MCF 10A (cell line): ENCODE measurements at regions not wholly inside any gene's neighbourhood (a gene's known extent, or its start where the extent isn't known, plus 50 kb on each side); places are given as distances from the start of the nearest gene placed in this dataset.

Experiments
- BruUV-seq: library from RNA; stranded (reverse); fragments of 400-500 nt; replicated peaks from 2 replicates; lab custom pipeline; 2021; lab: Mats Ljungman, UMichigan
- CTCF ChIA-PET: fragments of 300-600 bp; sonication (Branson Sonifier 250); formaldehyde crosslinking; extraction: SDS; loops from one replicate; lab custom pipeline; 2021; ENCODE audit warnings: antibody characterized with exemption, inconsistent platforms; lab: Yijun Ruan, JAX
- POLR2A ChIA-PET: fragments of 300-600, 350-650 bp; sonication (Branson Sonifier 250); formaldehyde crosslinking; extraction: SDS; loops from one replicate; lab custom pipeline; 2020; ENCODE audit warnings: antibody characterized with exemption, inconsistent platforms; lab: Yijun Ruan, JAX
- DNase-seq: peaks from one replicate; pipeline ENCODE4 v3.0.0-alpha.2; 2018; ENCODE audit not compliant: unreplicated experiment
- H3K27ac Mint-ChIP-seq: one replicate; pipeline ENCODE4 v1.8.0; 2022; ENCODE audit warnings: mild to moderate bottlenecking, low read depth, mixed read lengths; ENCODE audit not compliant: unreplicated experiment
- H3K27me3 Mint-ChIP-seq: one replicate; pipeline ENCODE4 v1.8.0; 2022; ENCODE audit warnings: mixed read lengths; ENCODE audit not compliant: insufficient read depth, unreplicated experiment
- H3K36me3 Mint-ChIP-seq: one replicate; pipeline ENCODE4 v1.8.0; 2022; ENCODE audit warnings: mild to moderate bottlenecking, moderate library complexity, mixed read lengths; ENCODE audit not compliant: insufficient read depth, unreplicated experiment
- H3K4me1 Mint-ChIP-seq: one replicate; pipeline ENCODE4 v1.8.0; 2022; ENCODE audit warnings: mixed read lengths; ENCODE audit not compliant: insufficient read depth, unreplicated experiment
- H3K4me3 Mint-ChIP-seq: one replicate; pipeline ENCODE4 v1.8.0; 2022; ENCODE audit warnings: mild to moderate bottlenecking, moderate library complexity, mixed read lengths; ENCODE audit not compliant: unreplicated experiment
- H3K9me3 Mint-ChIP-seq: one replicate; pipeline ENCODE4 v1.8.0; 2022; ENCODE audit warnings: mixed read lengths; ENCODE audit not compliant: unreplicated experiment
- intact Hi-C: fragments of 100-400 bp; cut with micrococcal nuclease; formaldehyde crosslinking; loops from 2 replicates; pipeline ENCODE4 v1.14.1; 2022
- TF ChIP-seq, protein P1 (sequence below): fragments of 200-600 bp; IDR thresholded peaks from one replicate; pipeline ENCODE4 v1.8.0; 2022; ENCODE audit warnings: antibody characterized with exemption, mild to moderate bottlenecking; ENCODE audit not compliant: unreplicated experiment

GRCh38 chr4:156623376-156623775 lies 348.2 kb downstream of the PDGFC start:
- Mint-ChIP-seq H3K4me3 (no peak overlapping the region), H3K27ac (no peak overlapping the region), H3K36me3 (no peaks in the 10 kb centered on the region), H3K4me1 (peaks cover 5% of the 10 kb centered on the region), H3K9me3 (peaks cover 7% of the 10 kb centered on the region), H3K27me3 (no peaks in the 10 kb centered on the region)
- POLR2A ChIA-PET = interaction anchor here (0.6 kb wide), 1 partner anchor 350 kb away, joined by 3 read pairs; no protein-coding TSS in a partner anchor
- TF ChIP-seq, protein P1, sequence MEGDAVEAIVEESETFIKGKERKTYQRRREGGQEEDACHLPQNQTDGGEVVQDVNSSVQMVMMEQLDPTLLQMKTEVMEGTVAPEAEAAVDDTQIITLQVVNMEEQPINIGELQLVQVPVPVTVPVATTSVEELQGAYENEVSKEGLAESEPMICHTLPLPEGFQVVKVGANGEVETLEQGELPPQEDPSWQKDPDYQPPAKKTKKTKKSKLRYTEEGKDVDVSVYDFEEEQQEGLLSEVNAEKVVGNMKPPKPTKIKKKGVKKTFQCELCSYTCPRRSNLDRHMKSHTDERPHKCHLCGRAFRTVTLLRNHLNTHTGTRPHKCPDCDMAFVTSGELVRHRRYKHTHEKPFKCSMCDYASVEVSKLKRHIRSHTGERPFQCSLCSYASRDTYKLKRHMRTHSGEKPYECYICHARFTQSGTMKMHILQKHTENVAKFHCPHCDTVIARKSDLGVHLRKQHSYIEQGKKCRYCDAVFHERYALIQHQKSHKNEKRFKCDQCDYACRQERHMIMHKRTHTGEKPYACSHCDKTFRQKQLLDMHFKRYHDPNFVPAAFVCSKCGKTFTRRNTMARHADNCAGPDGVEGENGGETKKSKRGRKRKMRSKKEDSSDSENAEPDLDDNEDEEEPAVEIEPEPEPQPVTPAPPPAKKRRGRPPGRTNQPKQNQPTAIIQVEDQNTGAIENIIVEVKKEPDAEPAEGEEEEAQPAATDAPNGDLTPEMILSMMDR = no peak
- DNase-seq = no peak
- BruUV-seq = no TSS peak
- intact Hi-C loops = no loop called here
- CTCF ChIA-PET = interaction anchor here (0.5 to 0.7 kb wide), 2 partner anchors 32 to 43 kb away, joined by 4 read pairs; no protein-coding TSS in a partner anchor

- ChIA-PET POLR2A (no interaction called here), CTCF (interaction anchor here (0.6 kb wide), 2 partner anchors 46 to 122 kb away, joined by 4 read pairs; no protein-coding TSS in a partner anchor)
- Mint-ChIP-seq H3K4me1 (peaks cover 5% of the 10 kb centered on the region), H3K9me3 (peaks cover 7% of the 10 kb centered on the region), H3K4me3 (no peak overlapping the region), H3K36me3 (no peaks in the 10 kb centered on the region), H3K27ac (no peak overlapping the region), H3K27me3 (no peaks in the 10 kb centered on the region)
- intact Hi-C loops = no loop called here
- BruUV-seq = no TSS peak
- TF ChIP-seq, protein P1 = no peak
- no peak for DNase-seq
These were observed 350.8 kb downstream of the PDGFC start for GRCh38 chr4:156620786-156621185.

DNA sequence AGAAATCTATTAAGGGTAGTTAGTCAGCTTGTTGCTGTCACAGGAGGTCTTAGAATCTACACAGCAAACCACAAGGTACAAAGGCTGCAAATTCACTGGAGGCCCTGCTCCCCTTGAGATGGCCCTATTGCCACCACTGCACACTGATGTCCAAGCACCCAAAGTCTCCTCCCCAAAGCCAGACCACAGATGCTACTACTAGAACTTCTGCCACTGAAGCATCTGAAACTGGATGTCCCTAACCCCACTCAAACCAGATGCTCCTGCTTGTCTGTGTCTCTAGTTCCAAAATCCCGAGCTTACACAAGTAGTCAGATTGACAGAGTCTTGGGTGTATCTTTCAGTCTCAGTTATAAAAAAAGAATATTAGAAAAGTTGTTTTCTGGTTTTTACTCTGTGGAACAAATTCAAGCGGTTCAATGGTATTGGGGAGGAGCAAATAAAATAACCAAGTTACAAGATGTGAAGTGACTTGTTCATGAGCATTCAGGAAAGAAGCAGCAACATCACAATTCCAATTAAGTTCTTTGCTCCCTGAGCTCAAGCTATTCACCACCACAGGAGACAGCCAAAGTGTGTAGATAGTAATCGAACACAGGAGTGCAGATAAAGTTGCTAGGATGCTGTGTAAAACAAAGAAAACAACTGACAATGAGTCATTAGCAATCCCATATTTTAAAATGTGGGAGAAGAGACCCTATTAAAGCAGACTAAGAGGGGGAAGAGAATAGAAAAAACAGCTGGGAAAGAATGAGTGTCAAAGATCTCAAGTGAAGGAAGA lies 352.3 kb downstream of the PDGFC start:
- Mint-ChIP-seq H3K27ac (no peak overlapping the region), H3K4me1 (peaks cover 19% of the 10 kb centered on the region), H3K4me3 (no peak overlapping the region), H3K27me3 (no peaks in the 10 kb centered on the region), H3K9me3 (peaks cover 7% of the 10 kb centered on the region), H3K36me3 (no peaks in the 10 kb centered on the region)
- DNase-seq = no peak
- BruUV-seq = no TSS peak
- ChIA-PET CTCF (no interaction called here), POLR2A (interaction anchor here (0.6 to 1.2 kb wide), 2 partner anchors 9 to 107 kb away, joined by 3 read pairs; no protein-coding TSS in a partner anchor)
- TF ChIP-seq, protein P1 = no peak
- intact Hi-C loops = no loop called here

GRCh38 chr4:156615066-156615531 lies 356.5 kb downstream of the PDGFC start:
- Mint-ChIP-seq H3K4me3 (no peak overlapping the region), H3K4me1 (peaks cover 15% of the 10 kb centered on the region), H3K36me3 (no peaks in the 10 kb centered on the region), H3K27ac (peak overlapping the region; percentile 20), H3K27me3 (no peaks in the 10 kb centered on the region), H3K9me3 (no peaks in the 10 kb centered on the region)
- POLR2A ChIA-PET = interaction anchor here (0.6 to 1.7 kb wide), 2 partner anchors 20 to 27 kb away, joined by 3 read pairs; no protein-coding TSS in a partner anchor
- peak; percentile 9 for DNase-seq
- BruUV-seq = no TSS peak
- TF ChIP-seq, protein P1 = no peak
- CTCF ChIA-PET = no interaction called here
- intact Hi-C loops = no loop called here
